ENCODE measurements at regions not wholly inside any gene's neighbourhood (a gene's known extent, or its start where the extent isn't known, plus 50 kb on each side); places are given as distances from the start of the nearest gene placed in this dataset.

GRCh38 chr3:56851966-56852884, 50.5 kb upstream of the ARHGEF3 start:
- in situ Hi-C loops (cut with MboI; ENCODE audit: low sequenced_read_pairs) = loop anchor here (25.0 kb wide), 1 partner anchor 135 kb away; no protein-coding TSS in a partner anchor
